HG03378 (cell line): ENCODE measurements at regions not wholly inside any gene's neighbourhood (a gene's known extent, or its start where the extent isn't known, plus 50 kb on each side); places are given as distances from the start of the nearest gene placed in this dataset.
"Not testable (repeated sequence)": the region's sequence is repeated elsewhere in the genome, so short reads cannot be mapped to it uniquely, and the experiment has no call there.

Experiments
- ATAC-seq: cut with Tn5 transposase; IDR thresholded peaks from one replicate; pipeline ENCODE4 v1.9.1; 2021; ENCODE audit warnings: mild to moderate bottlenecking, moderate library complexity; ENCODE audit not compliant: unreplicated experiment

DNA sequence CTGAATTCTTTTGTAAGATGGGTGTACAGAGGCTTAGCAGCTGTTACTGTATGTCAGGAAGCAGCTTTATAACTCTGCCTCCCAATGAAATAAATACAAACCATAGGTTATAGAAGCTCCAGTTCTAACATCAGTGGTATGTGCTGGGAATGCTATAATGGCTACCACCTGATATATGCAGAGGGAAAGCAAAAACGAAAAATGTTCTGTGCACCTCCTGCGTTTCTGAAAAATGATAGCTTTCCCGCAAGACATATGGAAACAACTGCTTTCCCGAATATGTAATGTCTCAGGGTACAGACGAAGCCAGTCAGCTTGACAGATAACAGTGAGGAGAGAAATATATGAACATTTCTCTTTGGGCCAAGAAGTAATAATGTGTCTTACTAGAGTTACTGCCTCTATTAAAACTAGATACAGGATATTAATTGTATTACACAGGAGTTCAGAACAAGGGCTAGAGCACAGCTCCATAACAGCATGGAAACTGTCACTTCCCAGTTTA lies 517.0 kb upstream of the NRSN1 start:
- ATAC-seq, result no peak

GRCh38 chr6:23611776-23612381 lies 514.1 kb upstream of the NRSN1 start:
- no peak for ATAC-seq

GRCh38 chr6:23618366-23618765 lies 507.6 kb upstream of the NRSN1 start:
- no peak for ATAC-seq

GRCh38 chr6:23620911-23621401 lies 505.1 kb upstream of the NRSN1 start:
- ATAC-seq, result no peak

DNA sequence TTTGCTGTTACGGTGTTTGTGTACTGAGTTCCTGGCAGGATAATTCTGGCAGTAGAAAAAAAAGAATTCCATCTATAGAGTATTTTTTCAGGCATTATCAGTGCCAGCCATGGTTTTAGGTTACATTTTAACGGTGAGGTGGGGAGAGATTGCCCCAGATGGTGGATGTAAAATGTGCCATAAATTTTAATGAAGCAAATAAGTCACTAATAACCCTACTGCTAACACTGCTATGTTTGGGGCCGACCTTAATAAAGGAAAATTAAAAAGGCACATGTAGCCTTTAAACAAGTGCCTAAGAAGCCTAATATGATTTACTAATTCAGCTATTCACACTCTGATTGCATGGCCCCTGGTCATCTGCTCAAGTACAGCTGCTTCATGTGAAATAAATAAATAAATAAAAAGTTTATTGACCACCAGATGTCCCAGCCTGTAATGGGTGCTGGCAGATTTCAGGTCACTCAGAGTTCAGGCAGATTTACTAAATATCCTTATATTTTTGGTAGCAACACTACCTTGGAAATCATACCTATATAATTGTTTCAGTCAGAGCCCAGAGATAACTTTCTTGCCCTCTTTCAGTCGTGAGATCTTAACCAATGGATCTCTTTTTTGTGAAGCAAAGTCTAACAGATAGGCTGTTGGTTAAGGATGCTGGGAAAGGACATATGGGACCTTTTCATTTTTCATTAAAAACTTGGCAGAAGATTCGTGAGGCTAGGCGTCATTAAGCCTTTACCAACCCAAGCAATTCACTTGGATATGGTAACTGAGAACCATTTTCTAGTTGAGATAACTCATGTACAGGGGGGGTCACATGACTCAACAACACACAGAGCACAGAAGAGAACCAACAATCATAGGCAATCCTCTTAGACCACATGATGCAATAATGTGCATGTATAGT lies 495.0 kb upstream of the NRSN1 start:
- ATAC-seq, result no peak

DNA sequence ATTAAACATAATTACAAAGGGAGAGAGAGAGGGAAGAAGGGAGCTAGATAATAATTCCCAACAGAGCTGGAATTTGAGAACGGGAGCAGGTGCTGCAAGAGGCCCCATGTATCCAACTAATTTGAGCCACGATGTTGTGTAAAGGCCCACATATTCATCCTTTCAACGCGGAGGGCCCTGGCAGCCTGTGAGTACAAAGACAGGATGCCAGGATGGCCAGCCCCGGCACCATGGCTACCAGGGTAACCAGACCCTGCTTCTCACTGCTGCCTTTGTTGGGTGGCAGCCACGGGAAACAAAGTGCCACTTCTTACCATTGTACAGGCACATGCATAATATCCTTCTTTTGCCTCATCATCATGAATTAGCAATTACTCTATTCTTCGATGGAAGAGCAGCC lies 492.0 kb upstream of the NRSN1 start:
- no peak for ATAC-seq

DNA sequence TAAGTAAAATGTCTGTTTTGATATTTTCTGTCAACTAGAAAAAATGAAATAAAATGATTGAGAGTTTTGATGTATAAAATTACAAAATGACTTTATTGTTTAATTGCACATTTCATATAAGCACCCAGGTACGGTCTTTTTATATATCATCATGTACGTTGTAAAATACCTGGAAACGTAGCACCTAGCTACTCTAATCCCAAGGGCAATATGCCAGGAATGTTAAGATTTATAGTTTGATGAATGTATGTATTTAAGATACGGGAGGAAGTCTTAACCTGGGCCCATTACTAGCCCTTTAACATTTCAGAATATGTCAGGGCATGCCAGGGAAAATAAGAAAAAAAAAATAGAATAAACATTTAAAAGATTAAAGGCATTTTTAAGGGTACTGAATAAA lies 490.9 kb upstream of the NRSN1 start:
- no peak for ATAC-seq

DNA sequence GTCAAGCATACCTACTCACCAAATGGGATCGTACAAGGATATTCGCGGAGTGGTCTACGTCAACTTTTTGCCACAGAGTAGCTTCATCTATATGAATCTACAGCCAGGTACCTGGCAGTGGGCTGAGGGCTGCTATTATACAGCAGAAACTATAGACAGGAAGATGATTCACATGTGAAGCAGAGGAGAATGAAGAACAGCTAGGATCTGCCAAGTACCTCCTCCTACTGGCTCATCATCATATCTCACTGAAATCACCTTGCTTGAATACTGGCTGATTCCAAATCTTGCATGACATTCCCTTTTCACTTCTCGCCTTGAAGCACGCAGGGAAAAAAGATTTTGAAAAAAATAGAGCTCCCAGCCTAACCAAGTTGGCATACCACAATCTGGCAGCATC lies 488.7 kb upstream of the NRSN1 start:
- ATAC-seq, result no peak

DNA sequence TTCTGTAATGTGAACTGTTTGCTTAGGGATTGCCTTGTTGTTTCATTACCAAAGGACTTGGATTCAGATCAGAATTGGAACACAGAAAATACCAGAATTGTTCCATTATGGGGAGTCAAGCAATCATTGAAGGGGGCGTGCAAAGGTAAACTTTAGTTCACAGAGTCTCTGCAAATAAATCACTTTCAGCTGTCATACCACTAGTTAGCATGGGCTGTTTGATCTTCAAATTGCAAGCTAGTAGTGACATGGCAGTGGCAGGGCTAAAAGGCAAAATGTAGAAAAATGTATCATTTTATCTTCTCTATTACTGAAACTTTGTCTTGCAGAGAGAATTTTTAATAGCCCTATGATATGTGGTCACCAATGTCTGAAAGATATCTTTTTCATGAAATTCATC lies 483.2 kb upstream of the NRSN1 start:
- ATAC-seq, result no peak

GRCh38 chr6:23647045-23647444 lies 479.0 kb upstream of the NRSN1 start:
- no peak for ATAC-seq

DNA sequence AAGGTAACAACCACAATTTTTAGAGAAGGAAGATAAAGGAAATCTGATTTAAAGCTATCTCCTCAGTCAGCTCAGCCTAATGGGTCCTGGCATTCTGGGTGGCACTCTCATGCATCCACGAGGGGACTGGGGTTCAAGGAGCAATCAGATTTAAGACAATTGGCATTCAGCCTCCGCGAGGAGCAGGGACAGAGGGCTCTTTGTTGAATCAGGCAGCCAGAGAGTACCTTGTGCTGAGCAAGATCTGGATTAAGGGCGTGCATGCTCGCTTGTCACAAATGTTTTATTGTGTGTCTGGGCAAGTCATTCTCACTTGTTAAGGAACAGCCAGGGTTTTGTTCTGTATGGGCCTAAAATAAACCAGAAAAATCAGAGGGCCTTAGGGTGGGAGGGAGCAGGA lies 475.3 kb upstream of the NRSN1 start:
- no peak for ATAC-seq

- ATAC-seq, result no peak
Measured at GRCh38 chr6:23654745-23655144, 471.3 kb upstream of the NRSN1 start.

DNA sequence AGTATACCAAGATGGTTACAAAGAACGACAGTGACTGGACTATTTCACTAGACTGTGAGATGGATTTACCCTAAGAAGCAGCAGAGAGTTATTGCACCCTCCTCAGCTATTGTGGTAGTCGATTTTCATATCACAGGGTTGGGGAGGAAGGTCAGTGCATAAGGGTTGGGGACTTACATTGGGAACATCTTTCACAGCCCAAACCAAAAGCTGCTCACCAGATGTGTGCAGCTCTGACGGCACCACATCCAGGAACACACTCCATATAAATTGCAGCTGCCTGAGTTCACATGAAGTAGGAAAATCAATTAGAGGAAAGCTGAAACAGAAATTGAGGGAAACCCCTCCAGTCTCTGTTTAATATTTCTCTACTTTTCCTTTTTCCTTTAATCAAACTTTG lies 470.5 kb upstream of the NRSN1 start:
- no peak for ATAC-seq

GRCh38 chr6:23656255-23657194 lies 469.5 kb upstream of the NRSN1 start:
- no peak for ATAC-seq

DNA sequence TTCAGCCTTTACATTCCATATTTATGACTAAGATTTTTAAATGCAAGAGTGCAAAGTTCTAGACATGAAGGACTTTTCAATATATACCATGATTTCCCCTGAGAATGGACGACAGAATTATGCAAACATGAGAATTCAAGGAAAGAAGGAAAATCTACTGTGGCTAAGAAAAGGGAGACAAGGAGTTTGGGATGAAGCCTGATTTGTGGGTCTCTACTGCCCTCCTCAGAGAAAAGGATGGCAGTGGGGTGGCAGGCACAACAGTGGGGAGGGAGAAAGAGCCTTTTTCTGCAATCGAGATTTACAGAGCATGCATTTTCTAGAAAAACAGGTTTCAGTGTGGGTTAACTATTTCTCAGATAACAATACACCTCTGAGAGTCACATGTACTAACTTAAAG lies 466.9 kb upstream of the NRSN1 start:
- no peak for ATAC-seq

GRCh38 chr6:23661549-23661948 lies 464.5 kb upstream of the NRSN1 start:
- ATAC-seq, result no peak

- ATAC-seq, result no peak
Measured at GRCh38 chr6:23663096-23663495, 462.9 kb upstream of the NRSN1 start.

- no peak for ATAC-seq
Measured at GRCh38 chr6:23663652-23664051, 462.4 kb upstream of the NRSN1 start.

GRCh38 chr6:23665911-23666310 lies 460.1 kb upstream of the NRSN1 start:
- not testable (repeated sequence) for ATAC-seq

GRCh38 chr6:23672737-23673136 lies 453.3 kb upstream of the NRSN1 start:
- ATAC-seq, result no peak

DNA sequence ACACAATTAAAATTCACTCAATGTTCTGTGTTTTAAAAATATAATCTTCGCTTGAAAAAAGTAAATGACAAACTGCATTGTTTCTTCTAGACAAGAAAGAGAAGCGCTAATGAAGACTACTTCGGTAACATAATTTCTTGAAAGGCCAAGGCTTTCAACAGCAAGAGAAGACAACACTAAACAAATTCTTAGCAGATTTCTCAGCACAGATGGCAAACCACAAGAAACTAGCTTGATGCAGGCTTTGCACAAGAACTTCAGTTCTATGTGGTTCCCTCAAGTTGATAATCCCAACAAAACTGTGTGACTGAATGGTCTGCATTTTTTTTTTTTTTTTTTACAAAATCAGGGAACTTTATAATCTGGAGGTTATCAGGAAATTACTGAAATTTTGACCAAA lies 447.4 kb upstream of the NRSN1 start:
- ATAC-seq, result no peak
